ENCODE measurements at regions not wholly inside any gene's neighbourhood (a gene's known extent, or its start where the extent isn't known, plus 50 kb on each side); places are given as distances from the start of the nearest gene placed in this dataset.

GRCh38 chr6:170483413-170483812 lies 69.7 kb downstream of the PSMB1 start:
- DNase-seq = no peak

- no peak for DNase-seq
Measured at GRCh38 chr6:170480050-170480692, 72.9 kb downstream of the PSMB1 start.

GRCh38 chr6:170476360-170476759 lies 76.7 kb downstream of the PSMB1 start:
- DNase-seq = no peak

DNA sequence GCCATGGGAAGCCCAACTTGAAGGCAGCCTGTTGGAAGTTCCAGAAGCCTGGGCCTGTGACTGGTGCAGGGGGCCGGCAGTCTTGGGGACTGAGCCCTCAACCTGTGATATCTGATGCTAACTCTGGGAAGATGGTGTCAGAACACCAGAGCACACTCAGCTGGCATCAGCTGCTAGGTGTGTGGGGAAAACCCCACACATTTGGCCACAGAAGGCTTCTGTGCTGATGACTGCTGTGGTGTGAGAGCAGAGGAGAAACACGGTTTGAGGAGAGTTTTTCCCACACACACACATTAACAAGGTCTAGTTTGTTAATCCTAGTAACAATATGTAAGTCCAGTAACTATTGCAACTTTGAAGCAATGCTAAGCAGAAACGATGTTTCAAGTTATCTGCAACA lies 78.0 kb downstream of the PSMB1 start:
- DNase-seq = no peak

GRCh38 chr6:170473801-170474200 lies 79.3 kb downstream of the PSMB1 start:
- DNase-seq = no peak

DNA sequence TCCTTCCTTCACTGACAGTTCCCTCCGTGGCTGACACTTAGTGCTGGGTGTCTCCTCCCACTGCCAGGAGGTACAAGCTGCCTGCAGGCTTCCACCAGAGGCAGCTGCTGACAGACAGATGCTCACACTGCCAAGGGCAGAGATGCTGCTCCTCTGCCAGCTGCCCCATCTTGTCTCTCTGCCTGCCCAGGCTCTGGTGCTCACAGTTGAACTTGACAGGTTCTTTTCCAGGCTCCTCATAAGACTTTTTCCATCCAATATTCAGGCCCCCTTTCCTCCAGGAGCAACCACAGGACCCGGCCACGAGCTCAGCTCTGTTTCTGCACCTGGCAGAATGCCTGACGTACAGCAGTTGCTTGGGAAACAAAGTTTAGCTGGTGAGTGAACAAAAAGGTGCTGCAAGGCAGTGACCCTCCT lies 79.8 kb downstream of the PSMB1 start:
- DNase-seq = no peak

GRCh38 chr6:170471491-170471890 lies 81.6 kb downstream of the PSMB1 start:
- peak; percentile 29 for DNase-seq

DNA sequence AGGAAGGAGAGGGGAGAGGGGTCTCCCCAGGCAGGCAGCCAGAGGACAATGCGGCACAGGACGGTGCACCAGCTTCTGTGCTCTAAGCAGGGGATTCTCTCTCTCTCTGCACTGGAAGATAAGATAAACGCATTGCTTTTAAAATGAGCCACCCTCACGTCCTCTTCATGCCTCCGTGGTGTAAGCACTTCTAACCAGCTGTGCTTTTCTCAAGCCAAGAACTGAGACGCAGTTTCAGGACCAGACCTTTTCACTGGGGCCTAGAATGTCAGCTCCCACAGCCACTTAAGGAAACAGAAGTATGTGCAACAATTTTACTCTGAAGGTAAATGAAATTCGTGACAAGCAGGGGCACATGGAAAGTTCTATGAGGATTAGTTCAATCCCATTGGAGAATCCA lies 82.4 kb downstream of the PSMB1 start:
- no peak for DNase-seq

DNA sequence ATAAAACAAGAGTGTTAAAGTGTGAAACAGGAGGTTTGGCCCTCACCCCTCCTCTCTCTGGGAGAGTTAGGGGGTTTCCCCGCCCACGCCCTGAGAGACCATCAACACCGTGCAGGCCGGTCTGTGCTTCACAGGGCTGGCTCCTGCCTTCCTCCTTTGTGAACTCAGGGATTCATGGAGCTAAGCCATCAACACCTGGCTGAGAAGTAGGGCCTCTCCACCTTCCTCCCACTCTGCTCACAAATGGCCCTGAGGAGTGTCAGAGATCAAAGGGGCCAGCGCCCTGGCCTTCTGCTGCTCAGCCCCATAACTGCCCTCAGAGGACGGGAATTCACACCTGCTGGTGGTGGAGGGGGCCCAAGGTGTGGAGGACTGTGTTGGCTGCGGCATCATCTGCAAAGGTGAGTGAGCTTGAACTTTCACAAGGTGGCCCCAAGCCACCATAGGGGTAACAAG lies 88.6 kb downstream of the PSMB1 start:
- DNase-seq = no peak

- DNase-seq = no peak
Measured at GRCh38 chr6:170464080-170464479, 89.0 kb downstream of the PSMB1 start.

DNA sequence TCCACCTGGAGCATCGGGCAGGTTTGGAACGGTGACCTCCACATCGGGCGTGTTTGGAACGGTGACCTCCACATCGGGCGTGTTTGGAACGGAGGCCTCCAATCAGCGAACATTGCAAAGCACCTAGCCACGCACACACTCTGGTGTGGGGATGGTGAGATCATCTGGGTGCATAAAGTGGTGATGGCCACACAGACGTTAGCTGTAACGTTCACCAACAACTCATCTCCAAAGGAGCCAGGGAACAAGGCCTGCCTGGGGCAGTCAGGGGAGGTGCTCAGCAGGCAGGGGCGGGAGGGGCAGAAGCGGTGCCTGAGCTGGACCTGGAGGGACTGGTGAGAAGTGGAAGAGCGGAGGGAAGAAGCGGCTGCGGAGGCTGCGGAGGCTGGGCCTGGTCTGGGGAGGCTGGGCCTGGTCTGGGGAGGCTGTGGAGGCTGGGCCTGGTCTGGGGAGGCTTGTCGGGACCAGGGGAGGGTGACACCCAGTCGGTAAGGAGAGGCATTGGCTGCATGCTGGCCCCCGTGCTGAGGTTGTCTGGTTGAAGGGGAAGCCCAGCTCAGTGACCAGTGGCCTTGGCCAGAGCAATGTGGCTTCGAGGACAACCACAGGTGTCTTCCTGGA lies 89.9 kb downstream of the PSMB1 start:
- no peak for DNase-seq

DNA sequence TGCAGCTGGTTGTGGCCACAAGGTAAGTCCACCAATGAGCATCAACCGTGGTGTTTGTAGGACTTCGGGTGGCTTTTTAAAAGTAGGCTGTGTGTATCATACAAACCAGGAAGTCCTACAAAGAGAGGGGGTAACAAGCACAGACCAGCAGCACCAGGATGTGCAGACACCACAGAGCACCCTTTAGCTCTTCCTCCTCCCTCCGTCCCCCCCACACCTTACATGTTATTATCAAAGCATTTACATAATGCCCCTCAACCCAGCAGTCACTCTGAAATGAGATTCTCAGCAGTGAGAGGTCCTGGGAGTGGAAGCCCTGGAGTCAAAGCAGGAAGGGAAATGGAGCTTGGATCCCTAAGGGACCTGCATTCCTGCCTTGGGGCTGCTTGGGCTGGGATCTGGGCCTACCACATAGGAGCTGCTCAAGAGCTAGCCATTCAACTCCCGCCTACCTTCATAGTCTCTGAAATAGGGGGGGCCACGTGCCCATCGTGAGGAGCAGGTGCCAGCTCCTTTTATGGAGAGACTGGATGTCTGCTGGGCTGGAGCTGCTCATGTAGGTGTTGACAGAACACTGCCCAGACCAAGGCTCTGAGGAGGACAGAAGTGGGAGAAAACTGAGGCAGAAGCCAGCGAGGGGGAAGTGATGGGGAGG lies 90.6 kb downstream of the PSMB1 start:
- no peak for DNase-seq

- no peak for DNase-seq
Measured at GRCh38 chr6:170461556-170462365, 91.3 kb downstream of the PSMB1 start.

DNA sequence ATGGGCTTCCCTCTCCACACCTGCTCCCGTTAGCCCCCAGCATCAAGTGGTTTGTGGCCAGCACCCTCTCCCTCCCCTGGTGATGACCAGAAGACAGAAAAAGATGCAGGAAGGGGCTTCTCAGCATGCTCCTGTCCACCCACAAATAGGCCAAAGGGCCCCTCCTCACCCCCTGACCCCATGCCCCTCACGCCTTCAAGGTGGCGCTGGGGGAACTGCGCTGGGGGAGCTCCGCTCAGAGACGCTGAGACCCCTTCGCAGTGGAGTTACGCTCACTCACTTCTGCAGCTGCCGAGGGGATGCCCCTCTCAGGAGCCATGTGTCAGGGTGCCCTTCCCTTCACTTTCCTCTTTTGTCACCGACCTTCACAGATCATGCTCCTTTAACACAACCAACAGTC lies 92.0 kb downstream of the PSMB1 start:
- no peak for DNase-seq

GRCh38 chr6:170460641-170461040 lies 92.5 kb downstream of the PSMB1 start:
- no peak for DNase-seq

GRCh38 chr6:170459451-170459850 lies 93.7 kb downstream of the PSMB1 start:
- no peak for DNase-seq

- DNase-seq = no peak
Measured at GRCh38 chr6:170456886-170457698, 96.0 kb downstream of the PSMB1 start.
